HL-60 (cell line): ENCODE measurements at regions not wholly inside any gene's neighbourhood (a gene's known extent, or its start where the extent isn't known, plus 50 kb on each side); places are given as distances from the start of the nearest gene placed in this dataset.

Experiments
- POLR2AphosphoS5 ChIP-seq: IDR thresholded peaks from 2 replicates; pipeline ENCODE4 v1.6.1; 2012; ENCODE audit warnings: low read depth
- SPI1 ChIP-seq: IDR thresholded peaks from 2 replicates; pipeline ENCODE4 v1.6.1; 2012; ENCODE audit warnings: low read depth, mild to moderate bottlenecking, borderline replicate concordance
- TF ChIP-seq, protein P1 (sequence below): IDR thresholded peaks from one replicate; pipeline ENCODE4 v1.5.1; 2011; ENCODE audit warnings: low read length, control low read depth, inconsistent platforms; ENCODE audit not compliant: insufficient read depth

DNA sequence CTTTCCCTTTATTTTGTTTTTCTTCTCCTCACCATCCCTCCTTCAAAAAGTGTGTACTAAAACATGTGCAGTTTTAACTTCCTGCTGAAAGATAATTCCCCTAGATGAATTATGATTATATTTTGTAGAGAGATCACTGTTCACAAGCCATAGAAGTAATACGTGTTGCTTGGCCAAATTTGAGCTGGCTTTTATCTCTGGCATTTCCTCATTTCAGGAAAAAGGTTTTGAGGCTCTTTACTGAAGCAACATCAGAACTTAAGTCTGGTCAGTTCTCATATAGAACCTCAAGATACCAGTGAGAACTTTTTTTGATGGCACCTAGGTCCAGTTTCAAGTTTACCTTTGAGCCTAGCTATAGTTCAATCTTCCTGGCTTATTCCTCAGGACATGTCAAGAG, 463.3 kb downstream of the INHBA start:
- TF ChIP-seq, protein P1, sequence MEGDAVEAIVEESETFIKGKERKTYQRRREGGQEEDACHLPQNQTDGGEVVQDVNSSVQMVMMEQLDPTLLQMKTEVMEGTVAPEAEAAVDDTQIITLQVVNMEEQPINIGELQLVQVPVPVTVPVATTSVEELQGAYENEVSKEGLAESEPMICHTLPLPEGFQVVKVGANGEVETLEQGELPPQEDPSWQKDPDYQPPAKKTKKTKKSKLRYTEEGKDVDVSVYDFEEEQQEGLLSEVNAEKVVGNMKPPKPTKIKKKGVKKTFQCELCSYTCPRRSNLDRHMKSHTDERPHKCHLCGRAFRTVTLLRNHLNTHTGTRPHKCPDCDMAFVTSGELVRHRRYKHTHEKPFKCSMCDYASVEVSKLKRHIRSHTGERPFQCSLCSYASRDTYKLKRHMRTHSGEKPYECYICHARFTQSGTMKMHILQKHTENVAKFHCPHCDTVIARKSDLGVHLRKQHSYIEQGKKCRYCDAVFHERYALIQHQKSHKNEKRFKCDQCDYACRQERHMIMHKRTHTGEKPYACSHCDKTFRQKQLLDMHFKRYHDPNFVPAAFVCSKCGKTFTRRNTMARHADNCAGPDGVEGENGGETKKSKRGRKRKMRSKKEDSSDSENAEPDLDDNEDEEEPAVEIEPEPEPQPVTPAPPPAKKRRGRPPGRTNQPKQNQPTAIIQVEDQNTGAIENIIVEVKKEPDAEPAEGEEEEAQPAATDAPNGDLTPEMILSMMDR: no peak
- TF ChIP-seq POLR2AphosphoS5: no peak
- peak; percentile 11; the same call in 1 of the 2 replicates for TF ChIP-seq SPI1
